AG04450 (cell line): ENCODE measurements at regions not wholly inside any gene's neighbourhood (a gene's known extent, or its start where the extent isn't known, plus 50 kb on each side); places are given as distances from the start of the nearest gene placed in this dataset.
"Not testable (repeated sequence)": the region's sequence is repeated elsewhere in the genome, so short reads cannot be mapped to it uniquely, and the experiment has no call there.

Experiments used
- CTCF ChIA-PET: fragments of 300-600, 350-600 bp; formaldehyde crosslinking; extraction: SDS; loops from one replicate; lab custom pipeline; 2022; ENCODE audit warnings: antibody characterized with exemption, inconsistent platforms; lab: Charles Lee
- POLR2A ChIA-PET: fragments of 350-600 bp; formaldehyde crosslinking; extraction: SDS; loops from one replicate; lab custom pipeline; 2021; ENCODE audit warnings: antibody characterized with exemption, inconsistent platforms; lab: Yijun Ruan, JAX
- DNase-seq: peaks from one replicate; pipeline ENCODE4 v3.0.0-alpha.2; 2011; ENCODE audit warnings: low read depth, low spot score
- H3K27ac ChIP-seq: one replicate; pipeline ENCODE4 v1.5.1; 2012; ENCODE audit warnings: low read depth, low read length, control low read depth
- H3K27me3 ChIP-seq: one replicate; pipeline ENCODE4 v1.6.0; 2012; ENCODE audit warnings: low read length; ENCODE audit not compliant: control insufficient read depth, insufficient read depth
- H3K4me3 ChIP-seq: 2 replicates; pipeline ENCODE4 v1.5.1; 2011; ENCODE audit warnings: mild to moderate bottlenecking, low read depth, low read length, control low read depth
- H3K9me3 ChIP-seq: 2 replicates; pipeline ENCODE4 v1.5.1; 2012; ENCODE audit warnings: low read length; ENCODE audit not compliant: control insufficient read depth, insufficient read depth
- TF ChIP-seq, protein P1 (sequence below): IDR thresholded peaks from 2 replicates; pipeline ENCODE4 v1.5.1; 2011; ENCODE audit warnings: low read depth, low read length, control low read depth, inconsistent platforms

DNA sequence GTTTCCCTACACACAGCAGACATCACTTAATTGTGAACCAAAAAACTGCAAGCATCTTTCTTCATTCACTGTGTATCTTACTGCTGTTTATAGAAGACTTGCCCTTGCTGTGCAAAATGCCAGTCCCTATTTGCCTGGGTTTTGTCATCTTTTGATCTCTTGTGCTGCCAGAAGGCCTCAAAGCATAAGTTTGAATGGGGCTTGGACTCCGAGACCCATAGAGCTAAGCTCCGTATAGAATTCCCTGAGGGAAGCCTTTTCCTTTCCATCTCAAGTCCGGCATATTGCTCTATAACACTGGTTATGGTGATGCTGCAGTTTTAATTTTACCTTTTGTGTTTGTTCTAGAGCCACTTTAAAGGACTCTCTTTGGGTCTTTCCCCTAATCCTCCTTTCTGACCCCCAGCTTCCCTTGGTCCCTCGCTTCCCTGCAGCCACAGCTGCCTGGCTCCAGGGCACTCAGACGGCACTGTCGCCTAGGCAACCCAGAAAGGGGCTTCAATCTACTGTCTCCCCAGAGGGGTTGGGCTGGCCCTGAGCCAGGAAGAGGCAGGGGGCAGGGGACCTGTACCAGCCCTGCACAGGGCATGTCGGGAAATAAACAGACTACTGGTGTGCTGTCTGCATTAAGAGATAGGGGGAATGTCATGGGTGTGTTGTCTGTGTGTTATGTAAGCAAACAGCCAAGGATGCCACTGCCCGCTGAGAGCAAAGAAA lies 73.4 kb upstream of the MELK start:
- ChIA-PET CTCF (no interaction called here), POLR2A (no interaction called here)
- H3K9me3 ChIP-seq: no peaks in the 10 kb centered on the region; the same call in 1 of the 2 replicates
- no peak for DNase-seq
- no peak overlapping the region for H3K27ac ChIP-seq
- no peak overlapping the region for H3K4me3 ChIP-seq
- TF ChIP-seq, protein P1, sequence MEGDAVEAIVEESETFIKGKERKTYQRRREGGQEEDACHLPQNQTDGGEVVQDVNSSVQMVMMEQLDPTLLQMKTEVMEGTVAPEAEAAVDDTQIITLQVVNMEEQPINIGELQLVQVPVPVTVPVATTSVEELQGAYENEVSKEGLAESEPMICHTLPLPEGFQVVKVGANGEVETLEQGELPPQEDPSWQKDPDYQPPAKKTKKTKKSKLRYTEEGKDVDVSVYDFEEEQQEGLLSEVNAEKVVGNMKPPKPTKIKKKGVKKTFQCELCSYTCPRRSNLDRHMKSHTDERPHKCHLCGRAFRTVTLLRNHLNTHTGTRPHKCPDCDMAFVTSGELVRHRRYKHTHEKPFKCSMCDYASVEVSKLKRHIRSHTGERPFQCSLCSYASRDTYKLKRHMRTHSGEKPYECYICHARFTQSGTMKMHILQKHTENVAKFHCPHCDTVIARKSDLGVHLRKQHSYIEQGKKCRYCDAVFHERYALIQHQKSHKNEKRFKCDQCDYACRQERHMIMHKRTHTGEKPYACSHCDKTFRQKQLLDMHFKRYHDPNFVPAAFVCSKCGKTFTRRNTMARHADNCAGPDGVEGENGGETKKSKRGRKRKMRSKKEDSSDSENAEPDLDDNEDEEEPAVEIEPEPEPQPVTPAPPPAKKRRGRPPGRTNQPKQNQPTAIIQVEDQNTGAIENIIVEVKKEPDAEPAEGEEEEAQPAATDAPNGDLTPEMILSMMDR: no peak
- H3K27me3 ChIP-seq: peaks cover 14% of the 10 kb centered on the region

DNA sequence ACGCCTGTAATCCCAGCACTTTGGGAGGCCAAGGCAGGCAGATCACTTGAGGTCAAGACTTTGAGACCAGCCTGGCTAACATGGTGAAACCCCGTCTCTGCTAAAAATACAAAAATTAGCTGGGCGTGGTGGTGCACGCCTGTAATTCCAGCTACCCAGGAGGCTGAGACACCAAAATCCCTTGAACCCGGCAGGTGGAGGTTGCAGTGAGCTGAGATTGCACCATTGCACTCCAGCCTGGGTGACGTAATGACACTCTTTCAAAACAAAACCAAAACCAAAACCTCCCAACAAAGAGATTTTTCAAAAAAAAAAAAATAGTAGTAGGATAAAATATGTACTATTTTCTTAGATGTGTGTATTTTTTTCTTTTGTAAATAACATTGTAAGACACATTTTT lies 79.1 kb upstream of the MELK start:
- H3K9me3 ChIP-seq, POLR2A ChIA-PET: not testable (repeated sequence)

DNA sequence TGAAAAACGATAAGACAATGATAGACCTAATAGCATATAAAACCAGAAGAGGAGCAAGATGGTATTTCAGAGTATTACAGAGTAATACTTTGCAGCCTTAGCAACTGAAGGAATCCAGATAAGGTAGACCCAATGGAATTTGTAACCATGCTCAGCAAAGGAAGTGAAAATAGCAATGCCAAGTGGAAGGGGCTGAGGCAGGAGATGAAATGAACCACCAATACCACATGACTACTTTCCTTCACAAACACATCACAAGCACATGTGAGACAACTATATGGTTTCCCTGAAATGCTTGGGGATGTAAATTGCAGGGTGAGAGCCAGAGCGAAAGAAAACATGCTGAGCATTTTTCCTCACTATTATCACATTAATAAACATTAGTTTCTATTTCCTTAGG lies 79.8 kb upstream of the MELK start:
- TF ChIP-seq, protein P1: no peak
- POLR2A ChIA-PET: no interaction called here
- DNase-seq: no peak
- Histone ChIP-seq H3K27me3 (peaks cover 4% of the 10 kb centered on the region), H3K27ac (no peak overlapping the region), H3K4me3 (no peak overlapping the region), H3K9me3 (no peaks in the 10 kb centered on the region; the same call in 1 of the 2 replicates)
- CTCF ChIA-PET: no interaction called here

More for the DNA sequence above, 79.1 kb upstream of the MELK start:
- CTCF ChIA-PET, H3K27ac ChIP-seq, H3K4me3 ChIP-seq, H3K27me3 ChIP-seq, DNase-seq: not testable (repeated sequence)

DNA sequence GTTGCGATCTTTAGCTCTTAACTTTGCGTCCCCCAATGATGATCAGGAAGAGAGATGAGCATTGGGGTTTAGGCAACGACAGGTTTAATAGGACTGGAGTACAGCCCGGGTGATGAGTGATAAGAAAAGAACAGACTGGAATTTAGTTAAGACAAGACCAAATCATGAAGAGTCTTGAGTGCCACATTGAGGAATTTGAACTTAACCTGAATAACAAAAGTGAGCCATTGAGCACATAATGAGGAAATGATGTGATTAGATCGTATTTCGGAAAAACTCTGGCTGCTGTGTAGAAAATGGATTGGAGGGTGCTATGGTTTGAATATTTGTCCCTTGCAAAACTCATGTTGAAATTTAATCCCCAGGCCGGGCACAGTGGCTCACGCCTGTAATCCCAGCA lies 83.2 kb upstream of the MELK start:
- Histone ChIP-seq H3K27me3 (no peaks in the 10 kb centered on the region), H3K9me3 (no peaks in the 10 kb centered on the region; the same call in 1 of the 2 replicates), H3K4me3 (no peak overlapping the region), H3K27ac (no peak overlapping the region)
- ChIA-PET CTCF (no interaction called here), POLR2A (no interaction called here)
- TF ChIP-seq, protein P1: no peak
- DNase-seq: no peak

DNA sequence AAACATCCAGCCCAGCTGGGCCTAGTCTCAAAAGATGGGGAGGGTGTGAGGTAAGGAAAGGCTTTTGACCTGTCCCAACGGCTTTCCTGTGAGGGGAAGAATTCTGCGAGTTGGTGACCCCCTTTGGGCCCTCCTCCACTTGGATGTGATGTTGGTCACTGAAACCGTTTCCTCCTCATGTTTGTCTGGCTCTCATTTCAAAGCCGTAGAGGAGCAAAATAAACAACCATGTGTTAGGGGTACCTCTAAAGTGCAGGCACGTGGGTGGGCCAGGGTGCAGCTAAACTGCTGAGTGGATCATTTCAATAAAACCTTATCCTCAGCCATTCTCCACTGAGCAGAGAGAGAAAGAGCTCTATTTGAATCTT lies 84.3 kb upstream of the MELK start:
- Histone ChIP-seq H3K9me3 (no peaks in the 10 kb centered on the region; the same call in 1 of the 2 replicates), H3K27ac (peak overlapping the region; percentile 92), H3K27me3 (no peaks in the 10 kb centered on the region), H3K4me3 (peak overlapping the region; percentile 63)
- TF ChIP-seq, protein P1: no peak
- DNase-seq: no peak
- ChIA-PET POLR2A (interaction anchor here (0.5 to 2.3 kb wide), 4 partner anchors 17 to 155 kb away, joined by 4 to 7 read pairs (median 5); partner anchors contain the start of gene RNF38), CTCF (interaction anchor here (1.0 to 1.2 kb wide), 2 partner anchors 81 to 240 kb away, joined by 7 to 8 read pairs; no protein-coding TSS in a partner anchor)
